PFSK-1 (cell line): ENCODE measurements at regions not wholly inside any gene's neighbourhood (a gene's known extent, or its start where the extent isn't known, plus 50 kb on each side); places are given as distances from the start of the nearest gene placed in this dataset.

Experiments used
- FOXP2 ChIP-seq: optimal IDR thresholded peaks from 2 replicates; pipeline ENCODE3; 2011; ENCODE audit warnings: borderline replicate concordance, control low read depth, inconsistent platforms; ENCODE audit not compliant: insufficient read depth; ENCODE audit errors: extremely low read length, extremely low read depth
- POLR2AphosphoS5 ChIP-seq: IDR thresholded peaks from 2 replicates; pipeline ENCODE4 v1.6.1; 2012; ENCODE audit warnings: low read depth, mild to moderate bottlenecking, control low read depth, low read length, moderate library complexity
- SIN3A ChIP-seq: IDR thresholded peaks from 2 replicates; pipeline ENCODE4 v1.6.1; 2012; ENCODE audit warnings: mild to moderate bottlenecking, low read length, moderate library complexity, borderline replicate concordance; ENCODE audit not compliant: insufficient read depth
- TAF1 ChIP-seq: IDR thresholded peaks from 2 replicates; pipeline ENCODE4 v1.6.1; 2012; ENCODE audit warnings: low read length, control low read depth, borderline replicate concordance; ENCODE audit not compliant: insufficient read depth
- TF ChIP-seq, protein P1 (sequence below), 2 experiments: IDR thresholded peaks; 2 replicates each; pipeline versions ENCODE4 v1.6.1 to v1.8.0; 2011 to 2012; ENCODE audit warnings: low read depth in 2 of 2, low read length in 2 of 2, control low read depth in 1 of 2, inconsistent platforms in 1 of 2, mild to moderate bottlenecking in 1 of 2, moderate library complexity in 1 of 2; ENCODE audit not compliant: insufficient read depth in 1 of 2

DNA sequence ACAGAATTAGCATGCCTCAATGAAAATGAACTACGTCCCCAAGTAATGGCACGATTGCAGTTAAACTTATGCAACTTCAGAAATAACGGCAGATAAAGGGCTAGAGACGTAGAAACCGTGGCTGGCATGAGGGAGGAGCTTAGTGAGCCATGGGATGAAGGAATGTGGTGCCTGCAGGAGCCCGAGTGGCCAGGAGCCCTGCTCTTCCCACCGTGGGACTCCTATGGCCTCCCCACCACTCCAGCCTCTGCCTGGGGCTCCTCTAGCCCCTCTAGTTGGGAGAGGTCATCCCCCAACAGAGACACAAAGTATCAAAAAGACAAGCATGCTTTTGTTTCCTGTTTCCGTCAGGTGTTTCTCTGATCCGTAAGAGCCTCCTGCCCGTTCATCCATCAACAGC lies 75.1 kb upstream of the BHLHE23 start:
- TF ChIP-seq POLR2AphosphoS5 (no peak), TAF1 (no peak), SIN3A (no peak), FOXP2 (no peak)
- TF ChIP-seq, protein P1, sequence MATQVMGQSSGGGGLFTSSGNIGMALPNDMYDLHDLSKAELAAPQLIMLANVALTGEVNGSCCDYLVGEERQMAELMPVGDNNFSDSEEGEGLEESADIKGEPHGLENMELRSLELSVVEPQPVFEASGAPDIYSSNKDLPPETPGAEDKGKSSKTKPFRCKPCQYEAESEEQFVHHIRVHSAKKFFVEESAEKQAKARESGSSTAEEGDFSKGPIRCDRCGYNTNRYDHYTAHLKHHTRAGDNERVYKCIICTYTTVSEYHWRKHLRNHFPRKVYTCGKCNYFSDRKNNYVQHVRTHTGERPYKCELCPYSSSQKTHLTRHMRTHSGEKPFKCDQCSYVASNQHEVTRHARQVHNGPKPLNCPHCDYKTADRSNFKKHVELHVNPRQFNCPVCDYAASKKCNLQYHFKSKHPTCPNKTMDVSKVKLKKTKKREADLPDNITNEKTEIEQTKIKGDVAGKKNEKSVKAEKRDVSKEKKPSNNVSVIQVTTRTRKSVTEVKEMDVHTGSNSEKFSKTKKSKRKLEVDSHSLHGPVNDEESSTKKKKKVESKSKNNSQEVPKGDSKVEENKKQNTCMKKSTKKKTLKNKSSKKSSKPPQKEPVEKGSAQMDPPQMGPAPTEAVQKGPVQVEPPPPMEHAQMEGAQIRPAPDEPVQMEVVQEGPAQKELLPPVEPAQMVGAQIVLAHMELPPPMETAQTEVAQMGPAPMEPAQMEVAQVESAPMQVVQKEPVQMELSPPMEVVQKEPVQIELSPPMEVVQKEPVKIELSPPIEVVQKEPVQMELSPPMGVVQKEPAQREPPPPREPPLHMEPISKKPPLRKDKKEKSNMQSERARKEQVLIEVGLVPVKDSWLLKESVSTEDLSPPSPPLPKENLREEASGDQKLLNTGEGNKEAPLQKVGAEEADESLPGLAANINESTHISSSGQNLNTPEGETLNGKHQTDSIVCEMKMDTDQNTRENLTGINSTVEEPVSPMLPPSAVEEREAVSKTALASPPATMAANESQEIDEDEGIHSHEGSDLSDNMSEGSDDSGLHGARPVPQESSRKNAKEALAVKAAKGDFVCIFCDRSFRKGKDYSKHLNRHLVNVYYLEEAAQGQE (IDR thresholded peaks at IDR 0.05; ENCODE audit: insufficient read depth in 1 of 2, low read depth in 2 of 2, low read length in 2 of 2), result no peak
